ENCODE measurements at regions not wholly inside any gene's neighbourhood (a gene's known extent, or its start where the extent isn't known, plus 50 kb on each side); places are given as distances from the start of the nearest gene placed in this dataset.
"Not testable (repeated sequence)": the region's sequence is repeated elsewhere in the genome, so short reads cannot be mapped to it uniquely, and the experiment has no call there.

GRCh38 chr7:39855325-39855674, 94.8 kb upstream of the CDK13 start:
- WGBS (ENCODE audit: insufficient coverage) = no CpG with 5 or more reads among the region's 1 CpG
- Histone ChIP-seq H3K4me1 (ENCODE audit: control extremely low read depth in 1 of 4, control insufficient read depth in 4 of 4, insufficient read depth in 4 of 4, low read length in 3 of 4) (peaks cover 0 to 3% (median 0%) of the 10 kb centered on the region in 4 experiments), H3K27me3 (replicated peaks in 2 of 5; ENCODE audit: control insufficient read depth in 4 of 5, insufficient read depth in 5 of 5, low read length in 4 of 5) (peaks cover 0 to 2% (median 0%) of the 10 kb centered on the region in 5 experiments), H3K27ac (ENCODE audit: insufficient read depth in 1 of 2, low read depth in 1 of 2, low read length in 2 of 2, poor library complexity in 1 of 2, severe bottlenecking in 2 of 2) (no peak overlapping the region), H3K9me3 (ENCODE audit: control extremely low read depth in 1 of 5, control insufficient read depth in 4 of 5, insufficient read depth in 2 of 5, low read depth in 1 of 5, low read length in 4 of 5) (no peaks in the 10 kb centered on the region), H3K36me3 (ENCODE audit: control insufficient read depth in 4 of 4, insufficient read depth in 4 of 4, low read length in 3 of 4) (no peaks in the 10 kb centered on the region), H3K4me3 (ENCODE audit: control insufficient read depth in 1 of 7, extremely low read depth in 1 of 7, insufficient read depth in 4 of 7, low read depth in 2 of 7, low read length in 6 of 7) (peak overlapping the region in 5 of 7 experiments; percentile 36 to 71 (median 50))
- ChIA-PET CTCF (interaction anchor here (1.4 kb wide), 1 partner anchor 275 kb away, joined by 3 read pairs; no protein-coding TSS in a partner anchor), POLR2A (interaction anchor here (0.6 kb wide), 2 partner anchors 22 to 136 kb away, joined by 4 read pairs; no protein-coding TSS in a partner anchor)
- peak in 2 of 3 donors; percentile 9 to 24 for DNase-seq

- CTCF ChIA-PET = not testable (repeated sequence)
- DNase-seq = peak; percentile 27 to 50 (median 46)
These were observed 86.3 kb upstream of the CDK13 start for GRCh38 chr7:39863675-39864322.

GRCh38 chr7:39869888-39870522, 80.1 kb upstream of the CDK13 start:
- DNase-seq; H3K27me3 ChIP-seq (replicated peaks in 2 of 5; ENCODE audit: control insufficient read depth in 4 of 5, insufficient read depth in 5 of 5, low read length in 4 of 5); H3K4me3 ChIP-seq (ENCODE audit: control insufficient read depth in 1 of 7, extremely low read depth in 1 of 7, insufficient read depth in 4 of 7, low read depth in 2 of 7, low read length in 6 of 7); POLR2A ChIA-PET; H3K27ac ChIP-seq (ENCODE audit: insufficient read depth in 1 of 2, low read depth in 1 of 2, low read length in 2 of 2, poor library complexity in 1 of 2, severe bottlenecking in 2 of 2); CTCF ChIA-PET; H3K36me3 ChIP-seq (ENCODE audit: control insufficient read depth in 4 of 4, insufficient read depth in 4 of 4, low read length in 3 of 4); H3K9me3 ChIP-seq (ENCODE audit: control extremely low read depth in 1 of 5, control insufficient read depth in 4 of 5, insufficient read depth in 2 of 5, low read depth in 1 of 5, low read length in 4 of 5); H3K4me1 ChIP-seq (ENCODE audit: control extremely low read depth in 1 of 4, control insufficient read depth in 4 of 4, insufficient read depth in 4 of 4, low read length in 3 of 4): not testable (repeated sequence)
- 100% methylated on average over 1 of the region's 5 CpGs for WGBS (ENCODE audit: insufficient coverage)

More at GRCh38 chr7:39863675-39864322, 86.3 kb upstream of the CDK13 start:
- H3K27me3 ChIP-seq (replicated peaks in 2 of 5; ENCODE audit: control insufficient read depth in 4 of 5, insufficient read depth in 5 of 5, low read length in 4 of 5); H3K9me3 ChIP-seq (ENCODE audit: control extremely low read depth in 1 of 5, control insufficient read depth in 4 of 5, insufficient read depth in 2 of 5, low read depth in 1 of 5, low read length in 4 of 5); H3K4me3 ChIP-seq (ENCODE audit: control insufficient read depth in 1 of 7, extremely low read depth in 1 of 7, insufficient read depth in 4 of 7, low read depth in 2 of 7, low read length in 6 of 7); POLR2A ChIA-PET; H3K4me1 ChIP-seq (ENCODE audit: control extremely low read depth in 1 of 4, control insufficient read depth in 4 of 4, insufficient read depth in 4 of 4, low read length in 3 of 4); H3K27ac ChIP-seq (ENCODE audit: insufficient read depth in 1 of 2, low read depth in 1 of 2, low read length in 2 of 2, poor library complexity in 1 of 2, severe bottlenecking in 2 of 2); H3K36me3 ChIP-seq (ENCODE audit: control insufficient read depth in 4 of 4, insufficient read depth in 4 of 4, low read length in 3 of 4): not testable (repeated sequence)
- no CpG with 5 or more reads among the region's 3 CpGs for WGBS (ENCODE audit: insufficient coverage)

GRCh38 chr7:39871610-39872009, 78.4 kb upstream of the CDK13 start:
- H3K4me3 ChIP-seq (ENCODE audit: control insufficient read depth in 1 of 7, extremely low read depth in 1 of 7, insufficient read depth in 4 of 7, low read depth in 2 of 7, low read length in 6 of 7); H3K27me3 ChIP-seq (replicated peaks in 2 of 5; ENCODE audit: control insufficient read depth in 4 of 5, insufficient read depth in 5 of 5, low read length in 4 of 5); H3K9me3 ChIP-seq (ENCODE audit: control extremely low read depth in 1 of 5, control insufficient read depth in 4 of 5, insufficient read depth in 2 of 5, low read depth in 1 of 5, low read length in 4 of 5); H3K4me1 ChIP-seq (ENCODE audit: control extremely low read depth in 1 of 4, control insufficient read depth in 4 of 4, insufficient read depth in 4 of 4, low read length in 3 of 4); H3K36me3 ChIP-seq (ENCODE audit: control insufficient read depth in 4 of 4, insufficient read depth in 4 of 4, low read length in 3 of 4); H3K27ac ChIP-seq (ENCODE audit: insufficient read depth in 1 of 2, low read depth in 1 of 2, low read length in 2 of 2, poor library complexity in 1 of 2, severe bottlenecking in 2 of 2); DNase-seq; POLR2A ChIA-PET: not testable (repeated sequence)
- CTCF ChIA-PET = interaction anchor here (0.6 kb wide), 1 partner anchor 35 kb away, joined by 3 read pairs; no protein-coding TSS in a partner anchor
- 100% methylated on average over 1 of the region's 4 CpGs for WGBS (ENCODE audit: insufficient coverage)

GRCh38 chr7:39880556-39880955, 69.5 kb upstream of the CDK13 start:
- POLR2A ChIA-PET = no interaction called here
- H3K9me3 ChIP-seq (ENCODE audit: control extremely low read depth in 1 of 5, control insufficient read depth in 4 of 5, insufficient read depth in 2 of 5, low read depth in 1 of 5, low read length in 4 of 5) = peaks cover 3 to 21% (median 14%) of the 10 kb centered on the region in 5 experiments
- CTCF ChIA-PET = interaction anchor here (0.6 to 4.8 kb wide), 4 partner anchors 15 to 1136 kb away, joined by 3 to 19 read pairs (median 4); no protein-coding TSS in a partner anchor
- 100% methylated on average over 1 of the region's 1 CpG for WGBS (ENCODE audit: insufficient coverage)
- peaks cover 0 to 3% (median 0%) of the 10 kb centered on the region in 4 experiments for H3K4me1 ChIP-seq (ENCODE audit: control extremely low read depth in 1 of 4, control insufficient read depth in 4 of 4, insufficient read depth in 4 of 4, low read length in 3 of 4)
- no peak overlapping the region for H3K4me3 ChIP-seq (ENCODE audit: control insufficient read depth in 1 of 7, extremely low read depth in 1 of 7, insufficient read depth in 4 of 7, low read depth in 2 of 7, low read length in 6 of 7)
- no peaks in the 10 kb centered on the region for H3K27me3 ChIP-seq (replicated peaks in 2 of 5; ENCODE audit: control insufficient read depth in 4 of 5, insufficient read depth in 5 of 5, low read length in 4 of 5)
- H3K36me3 ChIP-seq (ENCODE audit: control insufficient read depth in 4 of 4, insufficient read depth in 4 of 4, low read length in 3 of 4) = no peaks in the 10 kb centered on the region
- no peak for DNase-seq
- H3K27ac ChIP-seq (ENCODE audit: insufficient read depth in 1 of 2, low read depth in 1 of 2, low read length in 2 of 2, poor library complexity in 1 of 2, severe bottlenecking in 2 of 2) = no peak overlapping the region

GRCh38 chr7:39882148-39882784, 67.8 kb upstream of the CDK13 start:
- no peaks in the 10 kb centered on the region for H3K36me3 ChIP-seq (ENCODE audit: control insufficient read depth in 4 of 4, insufficient read depth in 4 of 4, low read length in 3 of 4)

More at GRCh38 chr7:39882148-39882784, 67.8 kb upstream of the CDK13 start:
- H3K27me3 ChIP-seq (replicated peaks in 2 of 5; ENCODE audit: control insufficient read depth in 4 of 5, insufficient read depth in 5 of 5, low read length in 4 of 5) = no peaks in the 10 kb centered on the region
- peaks cover 3 to 21% (median 14%) of the 10 kb centered on the region in 5 experiments for H3K9me3 ChIP-seq (ENCODE audit: control extremely low read depth in 1 of 5, control insufficient read depth in 4 of 5, insufficient read depth in 2 of 5, low read depth in 1 of 5, low read length in 4 of 5)
- no peak for DNase-seq
- WGBS (ENCODE audit: insufficient coverage) = 90% methylated on average over 3 of the region's 5 CpGs
- no peak overlapping the region for H3K4me3 ChIP-seq (ENCODE audit: control insufficient read depth in 1 of 7, extremely low read depth in 1 of 7, insufficient read depth in 4 of 7, low read depth in 2 of 7, low read length in 6 of 7)
- POLR2A ChIA-PET = no interaction called here
- no peaks in the 10 kb centered on the region for H3K4me1 ChIP-seq (ENCODE audit: control extremely low read depth in 1 of 4, control insufficient read depth in 4 of 4, insufficient read depth in 4 of 4, low read length in 3 of 4)
- H3K27ac ChIP-seq (ENCODE audit: insufficient read depth in 1 of 2, low read depth in 1 of 2, low read length in 2 of 2, poor library complexity in 1 of 2, severe bottlenecking in 2 of 2) = no peak overlapping the region
- CTCF ChIA-PET = interaction anchor here (4.8 kb wide), 1 partner anchor 14 kb away, joined by 19 read pairs; no protein-coding TSS in a partner anchor

Data from common myeloid progenitor, CD34-positive (primary cell).